ENCODE measurements at regions not wholly inside any gene's neighbourhood (a gene's known extent, or its start where the extent isn't known, plus 50 kb on each side); places are given as distances from the start of the nearest gene placed in this dataset.
"Not testable (repeated sequence)": the region's sequence is repeated elsewhere in the genome, so short reads cannot be mapped to it uniquely, and the experiment has no call there.

- no peak for DNase-seq
Measured at GRCh38 chr3:29152379-29152778, 128.5 kb upstream of the RBMS3 start.

GRCh38 chr3:29153811-29154210, 127.1 kb upstream of the RBMS3 start:
- no peak for DNase-seq

- DNase-seq: no peak
Measured at GRCh38 chr3:29156086-29156715, 124.7 kb upstream of the RBMS3 start.

- DNase-seq: no peak
Measured at GRCh38 chr3:29164825-29165224, 116.0 kb upstream of the RBMS3 start.

GRCh38 chr3:29167180-29167579, 113.7 kb upstream of the RBMS3 start:
- no peak for DNase-seq

GRCh38 chr3:29168081-29168480, 112.8 kb upstream of the RBMS3 start:
- DNase-seq: no peak

DNA sequence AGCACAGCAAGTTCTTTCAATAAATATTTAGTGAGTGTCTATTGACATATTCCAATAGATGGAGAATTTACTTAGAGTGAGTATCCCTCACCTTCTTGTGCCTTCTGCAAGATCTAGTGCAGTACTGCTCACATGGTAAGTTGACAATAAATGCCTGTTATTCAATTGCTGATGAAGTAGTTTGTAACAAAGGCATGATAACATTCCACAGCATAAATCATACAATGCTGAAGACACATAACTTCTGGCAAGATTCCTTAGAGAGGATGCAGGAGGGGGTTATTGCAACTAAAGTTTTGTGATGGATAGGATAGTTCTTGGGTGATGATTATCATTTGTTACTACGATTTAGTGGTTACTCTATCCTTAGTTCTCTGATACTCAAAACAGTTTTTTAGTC, 112.2 kb upstream of the RBMS3 start:
- no peak for DNase-seq

DNA sequence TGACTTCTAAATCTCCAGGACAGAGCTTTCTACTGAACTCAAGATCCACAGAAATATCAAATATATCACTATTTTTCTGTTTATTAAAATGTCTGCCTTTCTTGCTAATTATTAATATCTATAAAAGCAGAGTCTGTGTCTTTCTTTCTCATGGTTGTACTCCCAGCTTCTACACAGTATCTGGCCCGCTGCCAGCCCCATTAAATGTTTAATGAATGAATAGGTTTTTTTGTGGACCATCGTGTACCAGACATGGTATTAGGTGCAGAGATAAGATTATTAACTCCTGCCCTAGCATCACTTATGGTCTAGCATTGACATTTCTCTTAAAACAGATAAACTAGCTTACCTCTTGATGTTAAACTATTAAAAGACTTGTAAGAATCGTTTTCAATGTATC, 111.4 kb upstream of the RBMS3 start:
- DNase-seq: no peak

DNA sequence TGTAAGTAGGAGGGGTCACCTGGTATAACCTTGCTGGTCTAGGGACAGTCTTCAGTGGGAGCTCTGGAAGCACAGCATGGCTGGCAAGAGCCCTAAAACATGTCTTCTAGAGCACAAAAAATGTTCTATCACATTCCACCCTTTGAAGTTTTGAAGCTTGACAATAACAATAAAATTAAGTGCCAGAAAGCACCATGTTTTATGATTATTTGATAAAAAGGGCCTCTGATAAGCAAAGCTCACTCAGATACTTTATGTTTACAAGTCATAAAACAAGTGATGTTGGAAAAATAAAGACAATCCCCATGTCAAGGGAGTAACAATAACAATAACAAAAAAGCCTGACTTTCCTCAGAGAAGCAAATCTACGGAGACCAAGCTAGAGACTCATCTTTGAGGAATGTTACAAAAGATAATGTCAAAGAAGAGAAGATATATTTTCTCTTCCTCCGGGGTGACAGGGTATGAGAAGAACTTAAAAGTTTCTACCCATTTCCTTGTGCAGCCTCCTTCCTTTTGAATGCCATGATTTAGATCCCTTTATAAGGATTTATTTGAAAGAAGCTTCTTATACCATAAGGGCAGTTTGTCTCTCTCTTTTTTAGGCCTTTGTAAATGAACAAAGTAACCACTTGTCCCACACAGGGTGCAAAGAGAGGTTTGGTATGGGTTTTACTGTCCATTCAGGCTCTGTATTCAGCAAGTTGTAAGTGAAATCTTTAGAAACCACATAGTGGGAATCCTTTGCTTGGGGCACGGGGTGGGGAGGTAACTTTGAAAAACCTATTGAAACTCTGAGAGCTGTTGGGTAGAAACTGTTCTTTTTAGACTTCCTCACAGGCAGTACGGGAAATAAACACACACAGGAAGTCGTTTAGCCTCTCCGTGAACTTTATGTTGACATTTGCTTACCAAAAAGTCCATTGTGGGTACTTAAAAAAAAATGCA, 109.6 kb upstream of the RBMS3 start:
- DNase-seq: no peak

- peak; percentile 7 for DNase-seq
Measured at GRCh38 chr3:29176501-29176900, 104.4 kb upstream of the RBMS3 start.

- DNase-seq: no peak
Measured at GRCh38 chr3:29178809-29179793, 101.8 kb upstream of the RBMS3 start.

GRCh38 chr3:29181149-29181780, 99.6 kb upstream of the RBMS3 start:
- DNase-seq: no peak

- no peak for DNase-seq
Measured at GRCh38 chr3:29181872-29182271, 99.0 kb upstream of the RBMS3 start.

DNA sequence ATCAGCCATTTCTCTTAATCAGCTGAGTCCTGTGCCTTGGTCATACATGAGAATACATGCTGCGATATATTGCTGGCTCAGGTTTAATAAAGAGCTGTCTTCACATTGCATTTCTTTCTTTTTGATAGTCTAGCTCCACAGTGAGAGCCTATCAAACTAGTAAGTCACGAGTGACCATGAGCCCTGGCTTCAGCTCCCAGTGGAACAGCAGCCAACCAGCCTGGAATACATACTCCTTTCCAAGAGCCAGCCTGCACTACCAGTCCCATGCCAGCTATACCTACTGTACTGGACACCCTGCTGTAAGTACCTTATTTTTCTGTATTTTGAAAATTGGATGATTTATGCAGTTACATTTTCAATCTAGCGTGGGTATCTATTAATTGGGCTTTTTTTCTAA, 98.0 kb upstream of the RBMS3 start:
- DNase-seq: not testable (repeated sequence)

DNA sequence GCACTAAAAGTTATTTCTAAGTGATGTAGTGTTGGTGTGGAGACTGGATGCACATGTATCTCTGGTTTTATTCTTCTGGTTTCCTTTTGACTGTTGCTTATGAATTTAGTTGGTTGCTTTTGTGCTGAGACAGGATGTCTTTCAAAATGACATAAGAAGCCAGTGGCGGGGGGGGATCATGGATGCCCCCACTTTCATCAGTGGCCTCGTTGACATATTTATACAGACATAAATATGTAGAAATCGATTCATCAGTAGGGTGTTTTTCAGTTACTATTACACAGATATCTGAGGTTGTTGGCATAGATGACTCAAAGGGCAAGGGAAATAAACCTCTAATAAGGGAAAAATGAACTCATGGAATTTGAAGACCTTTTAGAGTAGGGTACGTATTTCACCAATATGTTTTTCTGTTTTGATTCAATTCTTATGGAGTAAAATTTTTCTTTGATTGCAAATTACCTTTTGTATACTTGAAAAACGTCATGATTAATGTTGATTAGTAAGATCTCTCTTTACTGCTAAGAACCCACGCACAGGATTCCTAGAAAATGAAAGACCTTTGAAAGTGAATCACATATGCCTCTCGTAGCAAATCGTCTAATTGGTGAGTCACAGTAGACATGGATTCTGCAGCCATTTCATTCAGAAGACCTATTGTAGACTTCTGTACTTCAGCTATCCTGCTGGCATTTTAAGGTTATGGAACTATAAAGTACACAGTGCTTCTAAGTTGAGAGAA, 97.4 kb upstream of the RBMS3 start:
- DNase-seq: no peak

DNA sequence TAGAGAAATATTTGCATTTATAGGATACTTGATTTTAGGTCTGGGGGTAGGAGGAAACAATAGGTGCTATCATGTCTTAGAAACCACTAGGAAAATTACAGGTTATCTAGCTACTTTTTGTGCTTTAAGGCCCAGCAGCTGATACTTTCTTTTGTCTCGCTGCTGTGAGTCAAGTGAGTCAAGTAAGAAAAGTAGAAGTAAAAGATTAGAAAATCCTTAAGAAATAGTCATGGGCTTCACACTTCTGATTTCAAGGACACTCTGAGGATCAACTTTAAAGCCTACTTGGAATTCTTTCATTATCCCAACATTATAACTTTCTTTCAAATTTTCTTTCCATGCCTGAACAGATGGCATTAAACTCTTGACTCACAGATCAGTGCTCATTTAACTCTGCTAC, 95.2 kb upstream of the RBMS3 start:
- no peak for DNase-seq

DNA sequence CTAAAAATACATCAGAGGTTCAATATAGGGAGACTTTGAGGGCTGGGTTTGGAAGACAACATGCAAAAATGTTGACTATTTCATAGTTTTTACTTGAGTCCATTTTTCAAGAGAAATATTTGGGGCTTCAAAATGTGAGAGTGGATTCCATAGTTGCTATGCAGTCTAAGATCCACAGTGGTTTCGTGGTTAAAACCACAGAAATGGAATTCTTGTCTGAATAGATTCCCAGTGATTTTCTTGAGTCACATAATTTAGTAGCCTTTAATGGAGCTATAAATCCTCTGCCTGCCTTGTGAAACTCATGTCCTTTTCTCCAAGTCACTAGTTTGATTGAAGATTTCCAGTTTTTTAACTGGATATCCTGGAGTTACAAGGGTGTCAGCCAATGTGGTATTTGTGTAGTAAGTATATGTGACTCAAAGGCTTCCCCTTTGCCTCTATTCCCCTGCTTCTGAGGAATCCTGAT, 94.7 kb upstream of the RBMS3 start:
- no peak for DNase-seq

GRCh38 chr3:29186982-29187725, 93.7 kb upstream of the RBMS3 start:
- no peak for DNase-seq

- no peak for DNase-seq
Measured at GRCh38 chr3:29189328-29189727, 91.5 kb upstream of the RBMS3 start.

DNA sequence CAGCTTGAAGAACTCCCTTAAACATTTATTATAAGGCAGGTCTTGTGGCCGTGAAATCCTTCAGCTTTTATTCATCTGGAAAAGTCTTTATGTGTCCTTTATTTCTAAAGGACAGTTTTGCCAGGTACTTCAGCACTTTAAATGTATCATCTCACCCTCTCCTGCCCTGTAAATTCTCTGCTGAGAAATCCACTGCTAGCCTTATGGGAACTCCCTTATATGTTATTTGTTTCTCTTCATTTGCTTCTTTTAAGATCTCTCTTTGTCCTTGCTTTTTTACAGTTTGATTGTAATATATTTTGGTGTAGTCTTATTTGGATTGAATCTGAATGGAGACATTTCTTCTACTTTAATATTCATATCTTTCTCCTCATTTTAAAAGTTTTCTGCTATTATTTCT, 86.7 kb upstream of the RBMS3 start:
- DNase-seq: no peak

GRCh38 chr3:29195056-29195455, 85.8 kb upstream of the RBMS3 start:
- DNase-seq: no peak
